GM12892 (cell line): ENCODE measurements at regions not wholly inside any gene's neighbourhood (a gene's known extent, or its start where the extent isn't known, plus 50 kb on each side); places are given as distances from the start of the nearest gene placed in this dataset.

Source experiments
- POLR2A ChIP-seq: IDR thresholded peaks from 2 replicates; pipeline ENCODE4 v1.6.1; 2011; ENCODE audit warnings: low read depth, low read length, control low read depth
- POLR2AphosphoS5 ChIP-seq: IDR thresholded peaks from 2 replicates; pipeline ENCODE4 v1.6.1; 2011; ENCODE audit warnings: low read depth, low read length, control low read depth

GRCh38 chr9:31500422-31500821, 884.0 kb upstream of the ACO1 start:
- TF ChIP-seq POLR2A (no peak), POLR2AphosphoS5 (no peak)
